ENCODE measurements at regions not wholly inside any gene's neighbourhood (a gene's known extent, or its start where the extent isn't known, plus 50 kb on each side); places are given as distances from the start of the nearest gene placed in this dataset.

DNA sequence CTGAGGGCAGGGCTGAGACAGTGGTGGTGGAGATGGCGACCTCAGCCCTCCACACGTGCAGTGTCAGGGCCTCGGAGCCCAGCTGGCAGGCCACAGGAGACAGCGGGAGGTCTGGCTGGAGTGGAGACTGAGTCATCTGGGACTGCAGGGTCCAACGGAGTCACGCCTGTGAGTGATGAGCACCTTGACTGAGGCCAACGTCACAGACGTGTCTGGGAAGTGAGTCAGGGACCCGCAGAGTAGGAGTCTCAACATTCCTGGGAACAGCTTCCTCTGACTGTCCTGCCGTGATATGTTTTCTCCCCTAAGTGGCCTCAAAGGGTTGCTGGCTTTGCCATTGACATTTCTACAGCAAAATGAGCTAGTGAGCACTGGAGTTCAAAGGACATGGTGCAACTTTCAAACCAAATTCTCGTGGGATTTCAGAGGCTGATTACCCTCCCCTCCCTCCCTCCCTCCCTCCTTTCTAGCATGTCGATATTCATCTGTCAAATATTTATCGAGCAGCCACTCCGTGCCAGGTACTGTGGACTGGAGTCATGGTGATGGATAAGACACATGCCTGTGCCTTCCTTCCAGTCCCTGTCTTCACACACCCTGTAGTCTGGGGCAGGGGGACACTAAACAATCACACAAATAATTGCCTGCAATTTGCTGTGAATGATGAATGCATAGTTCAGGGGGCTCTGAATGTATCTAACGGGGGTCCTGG lies 53.3 kb upstream of the AMOTL2 start:
- ATAC-seq: peak; percentile 64
- in situ Hi-C loops (cut with HindIII; ENCODE audit: extremely low pct_ligation_motif_present, low pct_unique_long_range_greater_than_20kb) (no loop called here), intact Hi-C loops (cut with micrococcal nuclease; ENCODE audit: unreplicated experiment) (loop anchor here (2.0 kb wide), 1 partner anchor 53 kb away; the partner anchor contains the start of gene AMOTL2)
- no peaks in the 10 kb centered on the region for H3K36me3 ChIP-seq (replicated peaks in 1 of 2; ENCODE audit: control insufficient read depth in 1 of 2, insufficient read depth in 2 of 2, low read length in 2 of 2)
- H3K79me2 ChIP-seq (ENCODE audit: insufficient read depth, low read length): no peaks in the 10 kb centered on the region
- H4K20me1 ChIP-seq (ENCODE audit: insufficient read depth, low read length): no peaks in the 10 kb centered on the region
- ChIA-PET POLR2A (interaction anchor here (1.3 to 2.0 kb wide), 2 partner anchors 53 to 58 kb away, joined by 10 to 15 read pairs; partner anchors contain the start of genes AMOTL2, ANAPC13 and CEP63), CTCF (ENCODE audit: low intra/inter-chr PET ratio, low total read pairs) (no interaction called here)
- H3K9ac ChIP-seq (ENCODE audit: insufficient read depth, low read depth, low read length): peak overlapping the region; percentile 36; the same call in 1 of the 2 replicates
- H3K4me3 ChIP-seq (replicated peaks in 1 of 3; ENCODE audit: insufficient read depth in 1 of 3, low read depth in 2 of 3, low read length in 3 of 3): peak overlapping the region in 2 of 3 experiments; percentile 8 to 58; a peak in 3 of 6 replicates
- peak; percentile 75 for DNase-seq (ENCODE audit: low spot score)
- BruUV-seq (replicated peaks): no TSS peak
- H3K27me3 ChIP-seq (ENCODE audit: control insufficient read depth in 1 of 2, insufficient read depth in 2 of 2, low read length in 2 of 2): no peaks in the 10 kb centered on the region; a peak in 1 of 5 replicates
- 13% methylated on average over 8 of the region's 15 CpGs for WGBS (ENCODE audit: low lambda C conversion rate)
- H2AFZ ChIP-seq (ENCODE audit: low read length): no peak overlapping the region
- H3K9me3 ChIP-seq (ENCODE audit: low read length): no peaks in the 10 kb centered on the region
- peak; percentile 66 for FAIRE-seq
- peak overlapping the region; percentile 17 for H3K27ac ChIP-seq (ENCODE audit: extremely low read length, insufficient read depth, low read length)
- H3K4me1 ChIP-seq (ENCODE audit: insufficient read depth, low read length): peaks cover 59% of the 10 kb centered on the region
- H3K4me2 ChIP-seq (ENCODE audit: low read depth, low read length): peak overlapping the region; percentile 80
- TF ChIP-seq ZSCAN12 (CRISPR knock-in tag; IDR thresholded peaks at IDR 0.05): no peak
- TF ChIP-seq RARA (CRISPR knock-in tag; IDR thresholded peaks at IDR 0.05): peak; percentile 46; the same call in 1 of the 2 replicates
- TF ChIP-seq ZNF724P (CRISPR knock-in tag; IDR thresholded peaks at IDR 0.05; ENCODE audit: borderline replicate concordance): no peak
- 0 out of 2 replicates have a peak, but pooled peaks have one; percentile 45 for TF ChIP-seq ZNF431 (CRISPR knock-in tag; IDR thresholded peaks at IDR 0.05; ENCODE audit: borderline replicate concordance, low read depth)
- TF ChIP-seq, protein P1, sequence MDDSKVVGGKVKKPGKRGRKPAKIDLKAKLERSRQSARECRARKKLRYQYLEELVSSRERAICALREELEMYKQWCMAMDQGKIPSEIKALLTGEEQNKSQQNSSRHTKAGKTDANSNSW (CRISPR knock-in tag; IDR thresholded peaks at IDR 0.05; ENCODE audit: borderline replicate concordance): no peak
- TF ChIP-seq NR2F1 (CRISPR knock-in tag; IDR thresholded peaks at IDR 0.05): 0 out of 4 replicates have a peak, but pooled peaks of 1 of the 2 experiments have one; percentile 19
- TF ChIP-seq, protein P2, sequence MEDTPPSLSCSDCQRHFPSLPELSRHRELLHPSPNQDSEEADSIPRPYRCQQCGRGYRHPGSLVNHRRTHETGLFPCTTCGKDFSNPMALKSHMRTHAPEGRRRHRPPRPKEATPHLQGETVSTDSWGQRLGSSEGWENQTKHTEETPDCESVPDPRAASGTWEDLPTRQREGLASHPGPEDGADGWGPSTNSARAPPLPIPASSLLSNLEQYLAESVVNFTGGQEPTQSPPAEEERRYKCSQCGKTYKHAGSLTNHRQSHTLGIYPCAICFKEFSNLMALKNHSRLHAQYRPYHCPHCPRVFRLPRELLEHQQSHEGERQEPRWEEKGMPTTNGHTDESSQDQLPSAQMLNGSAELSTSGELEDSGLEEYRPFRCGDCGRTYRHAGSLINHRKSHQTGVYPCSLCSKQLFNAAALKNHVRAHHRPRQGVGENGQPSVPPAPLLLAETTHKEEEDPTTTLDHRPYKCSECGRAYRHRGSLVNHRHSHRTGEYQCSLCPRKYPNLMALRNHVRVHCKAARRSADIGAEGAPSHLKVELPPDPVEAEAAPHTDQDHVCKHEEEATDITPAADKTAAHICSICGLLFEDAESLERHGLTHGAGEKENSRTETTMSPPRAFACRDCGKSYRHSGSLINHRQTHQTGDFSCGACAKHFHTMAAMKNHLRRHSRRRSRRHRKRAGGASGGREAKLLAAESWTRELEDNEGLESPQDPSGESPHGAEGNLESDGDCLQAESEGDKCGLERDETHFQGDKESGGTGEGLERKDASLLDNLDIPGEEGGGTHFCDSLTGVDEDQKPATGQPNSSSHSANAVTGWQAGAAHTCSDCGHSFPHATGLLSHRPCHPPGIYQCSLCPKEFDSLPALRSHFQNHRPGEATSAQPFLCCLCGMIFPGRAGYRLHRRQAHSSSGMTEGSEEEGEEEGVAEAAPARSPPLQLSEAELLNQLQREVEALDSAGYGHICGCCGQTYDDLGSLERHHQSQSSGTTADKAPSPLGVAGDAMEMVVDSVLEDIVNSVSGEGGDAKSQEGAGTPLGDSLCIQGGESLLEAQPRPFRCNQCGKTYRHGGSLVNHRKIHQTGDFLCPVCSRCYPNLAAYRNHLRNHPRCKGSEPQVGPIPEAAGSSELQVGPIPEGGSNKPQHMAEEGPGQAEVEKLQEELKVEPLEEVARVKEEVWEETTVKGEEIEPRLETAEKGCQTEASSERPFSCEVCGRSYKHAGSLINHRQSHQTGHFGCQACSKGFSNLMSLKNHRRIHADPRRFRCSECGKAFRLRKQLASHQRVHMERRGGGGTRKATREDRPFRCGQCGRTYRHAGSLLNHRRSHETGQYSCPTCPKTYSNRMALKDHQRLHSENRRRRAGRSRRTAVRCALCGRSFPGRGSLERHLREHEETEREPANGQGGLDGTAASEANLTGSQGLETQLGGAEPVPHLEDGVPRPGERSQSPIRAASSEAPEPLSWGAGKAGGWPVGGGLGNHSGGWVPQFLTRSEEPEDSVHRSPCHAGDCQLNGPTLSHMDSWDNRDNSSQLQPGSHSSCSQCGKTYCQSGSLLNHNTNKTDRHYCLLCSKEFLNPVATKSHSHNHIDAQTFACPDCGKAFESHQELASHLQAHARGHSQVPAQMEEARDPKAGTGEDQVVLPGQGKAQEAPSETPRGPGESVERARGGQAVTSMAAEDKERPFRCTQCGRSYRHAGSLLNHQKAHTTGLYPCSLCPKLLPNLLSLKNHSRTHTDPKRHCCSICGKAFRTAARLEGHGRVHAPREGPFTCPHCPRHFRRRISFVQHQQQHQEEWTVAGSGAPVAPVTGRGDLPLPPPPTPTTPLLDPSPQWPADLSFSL (CRISPR knock-in tag; IDR thresholded peaks at IDR 0.05): no peak
- TF ChIP-seq GLI4 (CRISPR knock-in tag; IDR thresholded peaks at IDR 0.05; ENCODE audit: borderline replicate concordance): no peak
- no peak for TF ChIP-seq FOSL1 (CRISPR knock-in tag; IDR thresholded peaks at IDR 0.05; ENCODE audit: borderline replicate concordance)
- no peak for TF ChIP-seq DPF2 (CRISPR knock-in tag; IDR thresholded peaks at IDR 0.05; ENCODE audit: borderline replicate concordance, low read depth)
- TF ChIP-seq, protein P3, sequence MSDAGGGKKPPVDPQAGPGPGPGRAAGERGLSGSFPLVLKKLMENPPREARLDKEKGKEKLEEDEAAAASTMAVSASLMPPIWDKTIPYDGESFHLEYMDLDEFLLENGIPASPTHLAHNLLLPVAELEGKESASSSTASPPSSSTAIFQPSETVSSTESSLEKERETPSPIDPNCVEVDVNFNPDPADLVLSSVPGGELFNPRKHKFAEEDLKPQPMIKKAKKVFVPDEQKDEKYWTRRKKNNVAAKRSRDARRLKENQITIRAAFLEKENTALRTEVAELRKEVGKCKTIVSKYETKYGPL (CRISPR knock-in tag; IDR thresholded peaks at IDR 0.05): no peak
- TF ChIP-seq CHD2 (IDR thresholded peaks at IDR 0.05; ENCODE audit: low read depth, low read length): peak; percentile 77; the same call in 1 of the 2 replicates
- no peak for TF ChIP-seq ZNF589 (CRISPR knock-in tag; conservative IDR thresholded peaks at IDR 0.05)
- TF ChIP-seq ZFX (CRISPR knock-in tag; IDR thresholded peaks at IDR 0.05; ENCODE audit: low read depth): peak; percentile 18; the same call in 1 of the 2 replicates
- TF ChIP-seq CEBPB (IDR thresholded peaks at IDR 0.05; ENCODE audit: borderline replicate concordance, low read depth, low read length): peak; percentile 14; the same call in 1 of the 2 replicates
- TF ChIP-seq KDM2A (CRISPR knock-in tag; IDR thresholded peaks at IDR 0.05; ENCODE audit: borderline replicate concordance, low read depth): no peak
